HepG2 (cell line): ENCODE measurements at regions not wholly inside any gene's neighbourhood (a gene's known extent, or its start where the extent isn't known, plus 50 kb on each side); places are given as distances from the start of the nearest gene placed in this dataset.

Experiments used
- ATAC-seq: fragments of 200-7000 bp; cut with Tn5 transposase; 3 replicates; pipeline ENCODE4 v1.9.1; 2020; ENCODE audit warnings: mild to moderate bottlenecking, moderate library complexity
- BruUV-seq: library from RNA; stranded (reverse); fragments of 400-500 nt; replicated peaks from 2 replicates; lab custom pipeline; 2021; lab: Mats Ljungman, UMichigan
- CTCF ChIA-PET: fragments of 300-600 bp; formaldehyde crosslinking; extraction: SDS; loops from one replicate; lab custom pipeline; 2021; ENCODE audit warnings: low total read pairs, inconsistent platforms, low intra/inter-chr PET ratio; lab: Yijun Ruan, JAX
- POLR2A ChIA-PET: fragments of 350-600 bp; sonication (Branson Sonifier 250); formaldehyde crosslinking; loops from one replicate; lab custom pipeline; 2020; ENCODE audit warnings: antibody characterized with exemption, inconsistent platforms; lab: Yijun Ruan, JAX
- DNase-seq: peaks from one replicate; pipeline ENCODE4 v3.0.0-alpha.2; 2015; ENCODE audit warnings: low spot score
- FAIRE-seq: peaks from 3 replicates; lab custom pipeline; 2011; peaks lifted over from hg19 to GRCh38; lab: Jason Lieb, UNC
- H2AFZ ChIP-seq: one replicate; pipeline ENCODE4 v1.6.1; 2011; ENCODE audit warnings: low read length, inconsistent platforms
- H3K27ac ChIP-seq: fragments of 300-600 bp; 3 replicates; pipeline ENCODE4 v1.8.0; 2011; ENCODE audit warnings: mixed run types, mild to moderate bottlenecking, mixed read lengths, low read length, inconsistent platforms; ENCODE audit not compliant: insufficient read depth; ENCODE audit errors: extremely low read length
- H3K27me3 ChIP-seq, 2 experiments: fragments of 200-600 bp in 1 of 2; 2 replicates in 1 of 2; 3 replicates in 1 of 2; pipeline versions ENCODE4 v1.6.0 to v1.8.0; 2011; ENCODE audit warnings: low read length in 2 of 2, mild to moderate bottlenecking in 2 of 2, moderate library complexity in 2 of 2, inconsistent platforms in 1 of 2; ENCODE audit not compliant: insufficient read depth in 2 of 2, control insufficient read depth in 1 of 2
- H3K36me3 ChIP-seq, 2 experiments: fragments of 200-600 bp in 1 of 2; replicated peaks in 1 of 2; 2 replicates in 1 of 2; 3 replicates in 1 of 2; pipeline versions ENCODE4 v1.5.1 to v1.8.0; 2011; ENCODE audit warnings: low read length in 2 of 2, inconsistent platforms in 1 of 2; ENCODE audit not compliant: insufficient read depth in 2 of 2, control insufficient read depth in 1 of 2
- H3K4me1 ChIP-seq: 2 replicates; pipeline ENCODE4 v1.5.1; 2012; ENCODE audit warnings: low read length, inconsistent platforms; ENCODE audit not compliant: insufficient read depth
- H3K4me2 ChIP-seq: 2 replicates; pipeline ENCODE4 v1.6.0; 2011; ENCODE audit warnings: low read depth, low read length, inconsistent platforms
- H3K4me3 ChIP-seq, 3 experiments: fragments of 200-600 bp in 1 of 3; sonication (generic), shearing (Covaris generic) in 1 of 3; replicated peaks in 1 of 3; 2 replicates each; pipeline ENCODE4 v1.5.1; 2011 to 2016; ENCODE audit warnings: low read length in 3 of 3, inconsistent platforms in 2 of 3, low read depth in 2 of 3, mild to moderate bottlenecking in 2 of 3, control low read depth in 1 of 3, mixed read lengths in 1 of 3; ENCODE audit not compliant: insufficient read depth in 1 of 3
- H3K79me2 ChIP-seq: one replicate; pipeline ENCODE4 v1.6.1; 2011; ENCODE audit warnings: low read length, inconsistent platforms; ENCODE audit not compliant: insufficient read depth
- H3K9ac ChIP-seq: 2 replicates; pipeline ENCODE4 v1.6.0; 2011; ENCODE audit warnings: mild to moderate bottlenecking, low read depth, low read length, inconsistent platforms; ENCODE audit not compliant: insufficient read depth
- H3K9me3 ChIP-seq: 2 replicates; pipeline ENCODE4 v1.5.1; 2012; ENCODE audit warnings: mild to moderate bottlenecking, low read length
- H4K20me1 ChIP-seq: 2 replicates; pipeline ENCODE4 v1.6.0; 2011; ENCODE audit warnings: inconsistent platforms, mild to moderate bottlenecking, low read length, moderate library complexity; ENCODE audit not compliant: insufficient read depth
- AGO2 ChIP-seq: fragments of 200-400 bp; formaldehyde crosslinking; optimal IDR thresholded peaks from 2 replicates; pipeline ENCODE3; 2017; ENCODE audit warnings: mild to moderate bottlenecking, low read depth, low read length, moderate library complexity
- CENPT ChIP-seq: sonication (generic); formaldehyde crosslinking; IDR thresholded peaks from 2 replicates; pipeline ENCODE4 v1.8.0; 2022; ENCODE audit warnings: low read depth, mild to moderate bottlenecking, moderate library complexity, missing genetic modification reagents
- EEA1 ChIP-seq: sonication (generic); formaldehyde crosslinking; IDR thresholded peaks from 2 replicates; pipeline ENCODE4 v1.5.1; 2020; ENCODE audit warnings: mild to moderate bottlenecking, missing genetic modification reagents, borderline replicate concordance
- POLR2AphosphoS2 ChIP-seq: IDR thresholded peaks from 2 replicates; pipeline ENCODE4 v1.6.1; 2011; ENCODE audit warnings: low read depth, low read length, improper control_type of control experiment
- SMAD3 ChIP-seq: sonication (generic); formaldehyde crosslinking; IDR thresholded peaks from 2 replicates; pipeline ENCODE4 v1.4.0; 2020; ENCODE audit warnings: missing genetic modification reagents
- ZFP1 ChIP-seq: IDR thresholded peaks from 2 replicates; pipeline ENCODE4 v1.6.1; 2016
- ZSCAN21 ChIP-seq: sonication (generic); formaldehyde crosslinking; IDR thresholded peaks from 2 replicates; pipeline ENCODE4 v1.8.0; 2022; ENCODE audit warnings: mild to moderate bottlenecking, missing genetic modification reagents, moderate library complexity, borderline replicate concordance
- ZSCAN22 ChIP-seq: sonication (generic); formaldehyde crosslinking; IDR thresholded peaks from 2 replicates; pipeline ENCODE4 v1.4.0; 2020; ENCODE audit warnings: mild to moderate bottlenecking, missing genetic modification reagents
- ZSCAN30 ChIP-seq: sonication (generic); formaldehyde crosslinking; IDR thresholded peaks from 2 replicates; pipeline ENCODE4 v1.5.0; 2020; ENCODE audit warnings: mild to moderate bottlenecking, missing genetic modification reagents
- ZSCAN31 ChIP-seq: sonication (generic); formaldehyde crosslinking; IDR thresholded peaks from 2 replicates; pipeline ENCODE4 v1.5.0; 2020; ENCODE audit warnings: low read depth, mild to moderate bottlenecking, missing genetic modification reagents
- WGBS: methylation state at CpG from one replicate; pipeline ENCODE4 v1.1.6; 2017; ENCODE audit warnings: low lambda C conversion rate; 5-methylcytosine and 5-hydroxymethylcytosine counted together
- in situ Hi-C: cut with HindIII; loops from 2 replicates; pipeline ENCODE4 v1.10.0; 2017; ENCODE audit warnings: low pct_unique_long_range_greater_than_20kb; ENCODE audit not compliant: extremely low pct_ligation_motif_present
- intact Hi-C: fragments of 100-400 bp; cut with micrococcal nuclease; formaldehyde crosslinking; loops from one replicate; pipeline ENCODE4 v1.10.0; 2022; ENCODE audit not compliant: unreplicated experiment
- TF ChIP-seq, protein P1 (sequence below): sonication (generic); formaldehyde crosslinking; IDR thresholded peaks from 2 replicates; pipeline ENCODE4 v1.4.0; 2020; ENCODE audit warnings: missing genetic modification reagents, borderline replicate concordance
- TF ChIP-seq, protein P2 (sequence below): sonication (generic); formaldehyde crosslinking; IDR thresholded peaks from one replicate; pipeline ENCODE4 v1.5.1; 2020; ENCODE audit warnings: mild to moderate bottlenecking, missing genetic modification reagents; ENCODE audit errors: not compliant biosample characterization
- TF ChIP-seq, protein P3 (sequence below): sonication (generic); formaldehyde crosslinking; IDR thresholded peaks from 2 replicates; pipeline ENCODE4 v1.8.0; 2022; ENCODE audit warnings: missing genetic modification reagents, mild to moderate bottlenecking, borderline replicate concordance

DNA sequence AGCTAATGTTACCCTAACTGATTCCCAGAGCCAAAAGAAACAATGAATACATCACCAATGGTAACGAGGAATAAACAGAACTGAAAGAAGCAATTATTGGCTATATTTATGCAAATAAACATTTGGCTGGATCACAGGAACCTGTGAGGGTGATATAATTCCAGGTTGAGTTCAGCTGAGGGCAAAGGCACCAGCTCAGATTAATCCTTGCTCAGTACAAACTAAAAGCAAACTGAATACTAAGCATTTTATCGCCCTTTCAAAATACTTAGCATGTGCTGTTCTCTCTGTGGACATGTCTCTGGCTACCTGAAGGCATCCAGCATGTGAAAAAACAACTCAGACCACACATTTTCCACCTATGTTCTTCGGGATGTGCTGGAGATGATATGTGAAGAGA lies 791.7 kb downstream of the METTL4 start (continued):
- no peak for TF ChIP-seq POLR2AphosphoS2
- TF ChIP-seq ZSCAN21 (CRISPR knock-in tag) = no peak
- TF ChIP-seq AGO2 = no peak
- no peak for TF ChIP-seq ZSCAN31
- TF ChIP-seq ZSCAN22 = no peak
- TF ChIP-seq, protein P1, sequence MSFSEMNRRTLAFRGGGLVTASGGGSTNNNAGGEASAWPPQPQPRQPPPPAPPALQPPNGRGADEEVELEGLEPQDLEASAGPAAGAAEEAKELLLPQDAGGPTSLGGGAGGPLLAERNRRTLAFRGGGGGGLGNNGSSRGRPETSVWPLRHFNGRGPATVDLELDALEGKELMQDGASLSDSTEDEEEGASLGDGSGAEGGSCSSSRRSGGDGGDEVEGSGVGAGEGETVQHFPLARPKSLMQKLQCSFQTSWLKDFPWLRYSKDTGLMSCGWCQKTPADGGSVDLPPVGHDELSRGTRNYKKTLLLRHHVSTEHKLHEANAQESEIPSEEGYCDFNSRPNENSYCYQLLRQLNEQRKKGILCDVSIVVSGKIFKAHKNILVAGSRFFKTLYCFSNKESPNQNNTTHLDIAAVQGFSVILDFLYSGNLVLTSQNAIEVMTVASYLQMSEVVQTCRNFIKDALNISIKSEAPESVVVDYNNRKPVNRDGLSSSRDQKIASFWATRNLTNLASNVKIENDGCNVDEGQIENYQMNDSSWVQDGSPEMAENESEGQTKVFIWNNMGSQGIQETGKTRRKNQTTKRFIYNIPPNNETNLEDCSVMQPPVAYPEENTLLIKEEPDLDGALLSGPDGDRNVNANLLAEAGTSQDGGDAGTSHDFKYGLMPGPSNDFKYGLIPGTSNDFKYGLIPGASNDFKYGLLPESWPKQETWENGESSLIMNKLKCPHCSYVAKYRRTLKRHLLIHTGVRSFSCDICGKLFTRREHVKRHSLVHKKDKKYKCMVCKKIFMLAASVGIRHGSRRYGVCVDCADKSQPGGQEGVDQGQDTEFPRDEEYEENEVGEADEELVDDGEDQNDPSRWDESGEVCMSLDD (CRISPR knock-in tag) = no peak
- TF ChIP-seq, all 625 proteins: peak for 0

DNA sequence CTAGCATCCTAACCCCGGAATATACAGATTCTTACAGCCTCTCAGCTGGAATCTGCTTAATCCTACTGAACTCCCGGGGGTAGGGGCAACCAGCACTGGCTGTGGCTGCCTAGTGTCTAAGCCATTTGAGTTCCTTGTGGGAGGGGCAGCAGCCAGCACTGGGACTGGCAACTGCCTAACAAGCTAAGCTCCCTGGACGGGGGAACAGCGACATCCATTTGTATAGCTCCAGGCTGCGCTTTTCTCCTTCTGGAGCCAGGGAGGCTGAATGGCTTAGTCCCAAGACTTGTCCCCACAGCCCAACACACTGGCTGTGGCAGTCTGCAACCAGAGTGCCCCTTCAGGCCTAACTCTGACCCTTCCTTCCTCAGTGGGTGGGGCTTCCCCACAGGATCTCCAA lies 787.2 kb downstream of the METTL4 start:
- no peaks in the 10 kb centered on the region for H3K4me1 ChIP-seq
- intact Hi-C loops = no loop called here
- FAIRE-seq = no peak
- no peak overlapping the region for H3K4me2 ChIP-seq
- in situ Hi-C loops = no loop called here
- ChIA-PET CTCF (no interaction called here), POLR2A (no interaction called here)
- H3K9me3 ChIP-seq = no peaks in the 10 kb centered on the region
- no peaks in the 10 kb centered on the region for H3K79me2 ChIP-seq
- H2AFZ ChIP-seq = no peak overlapping the region
- no peak overlapping the region for H3K4me3 ChIP-seq
- no peak overlapping the region for H3K27ac ChIP-seq
- DNase-seq = no peak
- no peak overlapping the region for H3K9ac ChIP-seq
- WGBS = 3% methylated on average over 2 of the region's 5 CpGs
- BruUV-seq = no TSS peak
- H4K20me1 ChIP-seq = no peaks in the 10 kb centered on the region
- ATAC-seq = no peak
- no peaks in the 10 kb centered on the region for H3K27me3 ChIP-seq
- H3K36me3 ChIP-seq = no peaks in the 10 kb centered on the region
- TF ChIP-seq ZSCAN30 (CRISPR knock-in tag) (no peak), ZFP1 (CRISPR knock-in tag) (no peak), EEA1 (CRISPR knock-in tag) (no peak), CENPT (no peak), SMAD3 (CRISPR knock-in tag) (no peak)
- TF ChIP-seq, protein P2, sequence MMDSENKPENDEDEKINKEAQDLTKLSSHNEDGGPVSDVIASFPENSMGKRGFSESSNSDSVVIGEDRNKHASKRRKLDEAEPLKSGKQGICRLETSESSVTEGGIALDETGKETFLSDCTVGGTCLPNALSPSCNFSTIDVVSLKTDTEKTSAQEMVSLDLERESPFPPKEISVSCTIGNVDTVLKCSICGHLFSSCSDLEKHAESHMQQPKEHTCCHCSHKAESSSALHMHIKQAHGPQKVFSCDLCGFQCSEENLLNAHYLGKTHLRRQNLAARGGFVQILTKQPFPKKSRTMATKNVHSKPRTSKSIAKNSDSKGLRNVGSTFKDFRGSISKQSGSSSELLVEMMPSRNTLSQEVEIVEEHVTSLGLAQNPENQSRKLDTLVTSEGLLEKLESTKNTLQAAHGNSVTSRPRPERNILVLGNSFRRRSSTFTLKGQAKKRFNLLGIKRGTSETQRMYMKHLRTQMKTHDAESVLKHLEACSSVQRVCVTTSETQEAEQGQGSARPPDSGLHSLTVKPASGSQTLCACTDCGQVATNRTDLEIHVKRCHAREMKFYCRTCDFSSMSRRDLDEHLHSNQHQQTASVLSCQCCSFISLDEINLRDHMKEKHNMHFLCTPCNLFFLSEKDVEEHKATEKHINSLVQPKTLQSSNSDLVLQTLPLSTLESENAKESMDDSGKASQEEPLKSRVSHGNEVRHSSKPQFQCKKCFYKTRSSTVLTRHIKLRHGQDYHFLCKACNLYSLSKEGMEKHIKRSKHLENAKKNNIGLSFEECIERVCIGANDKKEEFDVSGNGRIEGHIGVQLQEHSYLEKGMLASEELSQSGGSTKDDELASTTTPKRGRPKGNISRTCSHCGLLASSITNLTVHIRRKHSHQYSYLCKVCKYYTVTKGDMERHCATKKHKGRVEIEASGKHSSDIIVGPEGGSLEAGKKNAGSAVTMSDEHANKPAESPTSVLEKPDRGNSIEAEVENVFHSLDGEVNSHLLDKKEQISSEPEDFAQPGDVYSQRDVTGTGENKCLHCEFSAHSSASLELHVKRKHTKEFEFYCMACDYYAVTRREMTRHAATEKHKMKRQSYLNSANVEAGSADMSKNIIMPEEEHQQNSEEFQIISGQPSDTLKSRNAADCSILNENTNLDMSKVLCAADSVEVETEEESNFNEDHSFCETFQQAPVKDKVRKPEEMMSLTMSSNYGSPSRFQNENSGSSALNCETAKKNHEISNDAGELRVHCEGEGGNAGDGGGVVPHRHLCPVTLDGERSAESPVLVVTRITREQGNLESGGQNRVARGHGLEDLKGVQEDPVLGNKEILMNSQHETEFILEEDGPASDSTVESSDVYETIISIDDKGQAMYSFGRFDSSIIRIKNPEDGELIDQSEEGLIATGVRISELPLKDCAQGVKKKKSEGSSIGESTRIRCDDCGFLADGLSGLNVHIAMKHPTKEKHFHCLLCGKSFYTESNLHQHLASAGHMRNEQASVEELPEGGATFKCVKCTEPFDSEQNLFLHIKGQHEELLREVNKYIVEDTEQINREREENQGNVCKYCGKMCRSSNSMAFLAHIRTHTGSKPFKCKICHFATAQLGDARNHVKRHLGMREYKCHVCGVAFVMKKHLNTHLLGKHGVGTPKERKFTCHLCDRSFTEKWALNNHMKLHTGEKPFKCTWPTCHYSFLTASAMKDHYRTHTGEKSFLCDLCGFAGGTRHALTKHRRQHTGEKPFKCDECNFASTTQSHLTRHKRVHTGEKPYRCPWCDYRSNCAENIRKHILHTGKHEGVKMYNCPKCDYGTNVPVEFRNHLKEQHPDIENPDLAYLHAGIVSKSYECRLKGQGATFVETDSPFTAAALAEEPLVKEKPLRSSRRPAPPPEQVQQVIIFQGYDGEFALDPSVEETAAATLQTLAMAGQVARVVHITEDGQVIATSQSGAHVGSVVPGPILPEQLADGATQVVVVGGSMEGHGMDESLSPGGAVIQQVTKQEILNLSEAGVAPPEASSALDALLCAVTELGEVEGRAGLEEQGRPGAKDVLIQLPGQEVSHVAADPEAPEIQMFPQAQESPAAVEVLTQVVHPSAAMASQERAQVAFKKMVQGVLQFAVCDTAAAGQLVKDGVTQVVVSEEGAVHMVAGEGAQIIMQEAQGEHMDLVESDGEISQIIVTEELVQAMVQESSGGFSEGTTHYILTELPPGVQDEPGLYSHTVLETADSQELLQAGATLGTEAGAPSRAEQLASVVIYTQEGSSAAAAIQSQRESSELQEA = no peak
- TF ChIP-seq, protein P3, sequence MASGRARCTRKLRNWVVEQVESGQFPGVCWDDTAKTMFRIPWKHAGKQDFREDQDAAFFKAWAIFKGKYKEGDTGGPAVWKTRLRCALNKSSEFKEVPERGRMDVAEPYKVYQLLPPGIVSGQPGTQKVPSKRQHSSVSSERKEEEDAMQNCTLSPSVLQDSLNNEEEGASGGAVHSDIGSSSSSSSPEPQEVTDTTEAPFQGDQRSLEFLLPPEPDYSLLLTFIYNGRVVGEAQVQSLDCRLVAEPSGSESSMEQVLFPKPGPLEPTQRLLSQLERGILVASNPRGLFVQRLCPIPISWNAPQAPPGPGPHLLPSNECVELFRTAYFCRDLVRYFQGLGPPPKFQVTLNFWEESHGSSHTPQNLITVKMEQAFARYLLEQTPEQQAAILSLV (CRISPR knock-in tag) = no peak
